ENCODE measurements at regions not wholly inside any gene's neighbourhood (a gene's known extent, or its start where the extent isn't known, plus 50 kb on each side); places are given as distances from the start of the nearest gene placed in this dataset.

DNA sequence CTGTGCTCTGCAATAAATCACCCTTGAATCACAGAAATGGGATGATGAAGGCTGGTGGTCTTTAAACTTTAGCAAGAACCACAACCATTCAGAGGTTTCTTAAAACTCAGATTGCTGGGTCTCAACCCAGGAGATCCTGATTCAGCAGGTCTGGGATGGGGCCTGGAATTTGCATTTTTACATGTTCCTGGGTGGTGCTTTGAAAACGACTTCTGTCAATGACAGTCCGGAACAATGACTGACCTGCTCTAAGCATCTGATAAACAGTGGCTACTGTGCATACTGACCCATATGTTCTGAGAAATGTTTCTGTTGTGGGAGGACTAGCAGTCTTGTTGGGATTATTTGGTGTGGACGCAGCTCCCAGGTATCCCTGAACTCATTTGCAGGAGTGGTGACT, 92.7 kb downstream of the GADD45G start:
- FAIRE-seq = no peak

DNA sequence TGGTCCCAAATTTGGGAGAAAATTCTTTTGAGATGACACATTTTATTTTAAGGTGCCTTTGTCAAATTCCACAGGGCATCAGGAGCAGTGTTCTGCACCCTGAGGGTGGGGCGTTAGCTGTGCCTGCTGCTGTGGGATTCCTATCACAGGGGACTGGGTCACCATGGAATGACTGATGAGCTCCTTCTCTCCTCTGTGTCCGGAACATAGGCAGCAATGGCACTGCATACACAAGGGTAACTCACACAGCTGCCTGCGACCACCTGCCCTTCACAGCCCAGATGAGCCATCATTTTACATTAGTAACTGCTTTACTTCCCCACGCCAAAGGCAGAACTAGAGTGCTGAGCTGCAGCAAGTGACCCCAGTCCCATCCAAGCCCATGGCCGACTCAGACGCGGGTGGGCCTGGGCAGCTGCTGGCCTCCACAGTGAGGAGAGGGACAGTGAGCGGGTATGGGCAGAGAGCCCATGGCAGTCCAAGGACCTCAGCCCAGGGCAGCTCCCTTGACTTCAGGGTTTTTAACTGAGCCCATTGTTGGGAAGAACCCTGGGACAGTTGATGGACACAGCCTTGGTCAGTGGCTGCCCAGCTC, 93.7 kb downstream of the GADD45G start:
- no peak for FAIRE-seq

DNA sequence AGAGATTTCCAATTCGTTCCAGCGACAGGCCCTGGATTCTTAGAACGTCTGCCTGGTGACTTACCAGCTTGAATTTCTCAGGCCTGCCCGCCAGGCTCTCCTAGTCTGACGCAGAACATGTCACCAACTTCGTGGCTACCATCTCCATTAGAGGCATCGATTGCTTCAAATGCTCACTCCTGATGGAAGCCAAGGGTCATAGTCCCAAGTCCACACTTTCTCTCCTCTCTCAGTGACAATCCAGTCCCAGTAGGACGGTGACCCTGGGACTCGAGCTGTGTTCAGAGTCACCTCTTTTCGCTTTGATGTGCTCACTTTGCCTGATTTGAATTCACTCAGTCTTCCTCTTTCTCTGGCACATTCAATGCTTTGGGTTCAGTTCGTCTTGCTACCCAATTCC, 94.8 kb downstream of the GADD45G start:
- FAIRE-seq = no peak

DNA sequence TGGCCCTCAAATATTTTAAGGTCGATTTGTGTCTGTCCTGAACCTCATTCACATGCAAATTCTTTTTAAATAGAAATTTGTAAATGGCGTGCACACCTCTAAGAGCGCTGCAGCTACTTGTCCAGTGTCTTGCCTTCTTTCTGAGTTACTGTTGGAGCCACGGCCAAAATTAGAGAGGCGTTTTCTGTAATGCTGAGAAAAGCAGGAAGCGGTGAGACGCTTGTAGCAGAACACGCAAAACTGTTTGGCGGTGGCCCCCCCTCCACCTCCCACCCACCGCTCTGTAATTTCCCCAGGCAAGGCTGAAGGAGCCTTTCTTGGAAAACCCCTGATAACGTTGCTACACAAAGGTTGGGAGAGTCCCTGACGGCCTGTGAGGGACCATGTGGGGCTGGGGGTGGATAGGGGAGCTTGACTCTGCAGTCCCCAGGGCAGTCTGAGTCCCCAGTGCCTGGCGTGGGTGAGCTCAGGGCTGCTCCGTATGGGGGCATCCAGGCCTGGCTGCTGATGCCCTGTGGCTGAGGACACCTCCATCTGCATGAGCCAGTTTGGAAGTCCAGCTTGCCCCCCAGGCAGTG, 96.5 kb downstream of the GADD45G start:
- no peak for FAIRE-seq

DNA sequence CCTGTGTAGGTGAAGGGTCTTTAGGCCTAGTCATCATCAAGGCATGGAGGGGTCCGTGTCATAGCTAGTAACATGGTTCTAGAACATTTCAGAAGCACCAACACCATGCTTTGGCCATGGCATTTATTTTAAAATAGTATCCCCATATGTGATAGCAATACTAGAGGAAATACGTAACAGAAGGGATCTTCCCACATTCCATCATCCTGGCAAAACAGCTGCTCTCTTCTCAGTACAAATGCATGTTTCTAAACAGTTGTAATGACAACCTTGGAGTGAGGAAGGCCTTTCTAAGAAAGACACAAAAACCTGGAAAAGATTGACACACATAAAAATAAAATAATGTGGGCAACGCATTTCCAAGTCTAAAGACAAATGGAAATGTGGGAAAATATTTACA, 97.6 kb downstream of the GADD45G start:
- FAIRE-seq = no peak

DNA sequence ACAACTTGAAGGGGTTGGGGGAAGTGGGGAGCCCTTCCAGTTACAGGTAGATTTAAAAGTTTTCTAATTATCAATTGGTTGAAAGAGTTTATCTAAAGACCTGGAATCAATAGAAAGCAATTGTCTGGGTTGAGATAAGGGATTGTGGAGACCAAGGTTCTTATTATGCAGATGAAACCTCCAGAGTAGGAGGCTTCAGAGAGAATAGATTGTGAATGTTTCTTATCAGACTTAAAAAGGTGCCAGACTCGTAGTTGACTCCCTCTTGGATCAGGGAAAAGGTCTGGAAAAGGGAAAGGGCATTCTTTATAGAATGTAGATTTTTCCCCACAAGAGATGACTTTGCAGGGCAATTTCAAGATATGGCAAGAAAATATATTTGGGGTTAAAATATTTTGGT, 100.8 kb downstream of the GADD45G start:
- FAIRE-seq = no peak

DNA sequence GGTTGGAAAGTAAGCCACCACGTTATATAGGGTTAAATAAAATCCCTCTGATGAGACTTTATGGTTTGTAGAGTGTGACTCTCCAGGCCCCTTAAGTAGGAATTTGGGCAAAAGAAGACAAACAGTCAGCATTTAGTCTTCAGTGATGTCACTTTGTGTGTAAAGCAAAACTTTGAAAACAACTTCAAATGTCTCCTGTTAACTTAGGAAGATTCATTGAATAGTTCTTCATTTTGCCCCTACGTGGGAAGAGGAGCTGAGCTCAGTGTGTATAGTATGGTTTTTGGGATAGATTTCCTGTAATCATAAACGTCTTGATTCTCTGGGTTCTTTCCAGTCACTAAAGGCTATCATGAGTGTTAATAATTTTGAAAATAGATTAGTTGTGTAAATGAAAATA, 101.3 kb downstream of the GADD45G start:
- FAIRE-seq = no peak

DNA sequence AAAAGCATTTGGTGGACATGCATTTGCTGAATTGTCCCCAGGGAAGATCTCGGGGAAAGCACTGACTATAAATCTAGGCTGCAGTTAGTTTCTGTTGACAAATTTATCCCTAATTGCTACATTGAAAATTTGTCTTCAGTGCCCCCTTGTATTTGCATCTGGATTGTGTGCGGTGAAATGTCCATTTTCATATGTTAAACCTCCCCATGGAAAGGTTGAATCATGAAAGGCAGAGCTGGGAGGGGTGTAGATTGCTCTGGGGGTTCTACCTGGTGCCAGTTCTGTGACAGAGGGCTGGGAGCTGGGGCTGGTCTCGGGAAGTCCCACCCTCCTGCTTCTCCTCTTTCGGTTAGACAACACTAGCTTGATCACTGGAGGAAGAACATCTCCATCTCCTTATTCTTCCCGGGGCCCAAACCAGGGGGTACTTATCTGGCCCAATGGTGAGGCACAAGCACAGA, 101.9 kb downstream of the GADD45G start:
- no peak for FAIRE-seq

DNA sequence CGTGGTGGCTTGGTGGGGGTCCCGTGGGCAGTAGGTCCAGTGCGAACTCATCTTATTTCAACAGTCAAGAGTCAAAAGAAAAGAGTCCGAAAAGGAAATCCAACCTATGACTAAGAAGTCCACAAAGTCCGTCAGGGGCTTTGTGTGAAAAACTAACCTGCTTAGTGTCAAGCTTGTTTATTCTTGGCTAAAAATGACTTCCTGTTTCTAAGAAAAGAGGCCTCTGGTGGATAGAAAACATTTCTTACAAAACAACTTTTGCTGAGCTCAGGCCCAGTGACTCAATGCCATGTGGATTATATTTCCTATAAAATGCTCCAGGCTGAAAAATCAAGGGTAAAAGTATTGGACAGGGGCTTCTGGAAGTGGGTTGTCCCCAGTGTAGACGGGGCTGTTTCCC, 105.9 kb downstream of the GADD45G start:
- peak; percentile 64 for FAIRE-seq

DNA sequence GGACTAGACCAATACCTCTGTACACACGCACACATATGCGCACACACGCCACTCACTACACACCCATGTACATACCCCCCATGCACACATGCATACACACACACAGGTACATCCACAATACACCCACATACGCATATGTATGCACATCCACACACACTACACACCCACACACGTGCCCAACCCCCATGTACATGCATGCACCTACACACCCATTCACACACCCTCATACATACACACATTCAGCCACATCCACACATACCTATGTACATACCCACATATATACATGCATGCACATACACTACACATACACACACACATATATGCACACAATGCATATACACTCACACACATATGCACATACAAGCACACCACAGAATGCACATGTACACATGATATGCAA, 107.1 kb downstream of the GADD45G start:
- no peak for FAIRE-seq

DNA sequence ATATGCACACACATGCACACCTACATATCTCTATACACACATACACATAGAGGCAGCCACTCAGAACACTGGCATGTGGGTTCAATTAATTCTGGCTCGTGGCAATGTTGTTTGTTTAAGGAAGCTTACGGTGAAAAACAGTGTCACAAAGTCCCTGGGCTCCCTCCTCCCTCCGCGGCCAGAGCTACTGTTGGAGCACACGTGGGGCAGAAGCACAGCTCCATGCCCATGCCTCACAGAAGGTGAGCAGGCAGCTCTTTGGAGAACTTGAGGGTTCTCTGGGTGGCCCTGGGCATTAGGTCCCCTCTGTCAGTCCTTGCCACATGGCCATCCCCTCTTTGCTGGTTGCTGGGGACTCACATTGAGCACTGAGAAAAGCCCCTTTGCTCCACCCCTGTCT, 107.5 kb downstream of the GADD45G start:
- FAIRE-seq = no peak

DNA sequence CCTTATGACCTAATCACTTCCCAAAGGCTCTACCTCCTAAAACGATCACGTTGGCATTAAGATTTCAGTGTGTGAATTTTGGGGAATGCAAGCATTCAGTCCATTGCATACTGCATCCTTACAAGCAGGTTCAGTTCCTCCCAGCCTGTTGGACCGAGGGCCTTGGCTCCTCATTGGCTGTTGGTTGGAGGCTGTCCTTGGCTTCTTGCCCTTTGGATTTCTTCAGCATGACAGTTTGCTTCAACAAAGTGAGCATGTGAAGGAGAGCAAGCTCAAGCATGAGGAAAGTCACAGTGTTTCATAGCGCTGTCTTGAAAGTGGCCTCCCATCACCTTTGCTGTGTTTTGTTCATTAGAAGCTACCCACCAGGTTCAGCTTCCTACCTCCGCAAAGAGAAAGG, 109.5 kb downstream of the GADD45G start:
- FAIRE-seq = no peak

DNA sequence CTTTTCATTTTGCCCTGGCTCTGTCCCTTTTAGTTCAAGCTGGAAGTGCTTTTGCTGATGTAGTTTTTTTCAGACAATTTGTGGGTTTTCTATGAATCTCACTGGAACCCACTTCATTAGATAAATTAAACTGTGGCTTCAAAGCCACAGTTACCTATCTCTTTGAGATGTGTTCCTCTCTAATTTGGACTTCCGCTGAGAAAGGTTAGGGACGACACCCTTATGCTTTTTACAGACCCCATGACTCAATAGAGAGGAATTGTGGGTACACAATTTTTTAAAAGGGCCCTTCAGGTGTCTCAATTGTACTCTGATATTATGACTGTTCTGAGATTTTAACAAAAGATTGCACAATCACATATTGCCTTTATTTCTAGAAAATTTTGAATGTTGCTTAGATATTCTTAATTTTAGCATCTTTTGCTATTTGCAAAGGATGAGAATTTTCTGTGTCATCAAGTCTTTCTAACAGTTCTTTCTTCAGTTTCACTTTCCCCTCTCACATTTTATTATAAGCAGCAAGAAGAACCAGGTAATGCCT, 110.6 kb downstream of the GADD45G start:
- no peak for FAIRE-seq

DNA sequence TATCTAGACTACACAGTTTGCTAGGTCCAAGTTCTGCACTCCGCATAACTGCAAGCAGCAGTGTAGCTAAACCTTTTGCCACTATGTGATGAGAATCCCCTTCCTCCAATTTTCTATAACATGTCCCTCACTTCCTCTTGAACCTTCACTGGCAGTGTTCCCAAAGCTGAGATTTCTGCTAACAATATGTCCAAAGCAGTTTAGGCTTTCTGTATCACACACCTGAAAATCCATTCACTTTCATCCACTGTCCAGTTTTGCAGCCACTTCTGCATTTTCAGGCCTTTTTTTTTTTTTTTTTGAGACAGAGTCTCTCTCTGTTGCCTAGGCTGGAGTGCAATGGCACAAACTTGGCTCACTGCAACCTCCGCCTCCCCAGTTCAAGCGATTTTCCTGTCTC, 111.1 kb downstream of the GADD45G start:
- no peak for FAIRE-seq

DNA sequence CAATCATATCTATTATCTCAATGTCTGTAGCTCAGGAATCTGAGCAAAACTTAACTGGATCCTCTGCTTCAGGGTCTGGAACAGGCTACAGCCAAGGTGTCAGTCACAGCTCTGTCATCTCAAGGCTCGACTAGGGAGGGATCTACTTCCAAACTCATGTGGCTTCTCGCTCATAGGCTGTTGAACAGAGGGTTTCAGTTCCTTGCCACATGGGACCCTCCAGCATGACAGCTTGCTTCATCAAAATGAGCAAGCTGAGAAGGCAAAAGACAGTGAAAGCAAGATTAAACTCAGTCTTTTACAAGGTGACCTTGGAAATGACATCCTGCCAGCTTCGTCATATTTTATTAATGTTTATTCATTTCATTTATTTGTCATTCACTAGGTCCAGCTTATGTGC, 111.7 kb downstream of the GADD45G start:
- FAIRE-seq = no peak

DNA sequence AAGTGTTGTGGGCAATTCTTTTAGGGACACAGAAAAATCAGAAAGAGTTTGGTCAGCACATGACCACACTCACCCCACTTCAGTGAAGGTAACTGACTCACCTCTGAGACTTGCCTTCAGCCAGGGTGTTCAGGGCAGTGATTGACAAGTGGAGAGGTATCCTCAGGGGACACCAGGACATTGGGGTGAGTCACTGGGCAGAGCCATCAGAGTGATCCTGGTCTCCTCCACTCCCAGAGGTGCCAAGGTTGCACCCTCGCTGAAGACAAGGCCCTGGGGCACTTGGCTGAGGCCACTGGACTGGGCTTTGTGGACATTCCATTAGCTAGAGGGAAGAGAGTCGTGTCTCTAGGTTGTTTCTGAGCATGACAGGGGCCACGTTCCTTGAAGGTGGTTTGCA, 113.4 kb downstream of the GADD45G start:
- FAIRE-seq = no peak

DNA sequence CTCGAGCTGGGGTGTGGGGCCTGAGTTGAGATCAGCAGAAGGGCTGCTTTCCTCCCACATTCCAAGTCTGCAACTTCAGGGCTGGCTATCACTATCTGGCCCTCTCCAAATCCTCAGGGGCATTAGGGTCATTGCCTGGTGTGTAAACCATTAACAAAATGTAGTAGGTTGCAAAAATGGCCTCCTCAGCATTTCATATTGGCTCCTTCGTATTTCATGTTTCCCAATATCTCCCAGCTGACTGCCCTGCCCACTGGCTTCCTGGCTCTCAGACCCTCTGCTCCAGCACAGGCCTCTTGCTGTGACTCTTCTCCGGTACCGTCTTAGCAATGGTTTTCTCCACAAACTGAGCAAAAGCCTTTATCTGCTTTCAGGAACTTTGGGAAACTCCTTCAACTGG, 113.8 kb downstream of the GADD45G start:
- FAIRE-seq = no peak

DNA sequence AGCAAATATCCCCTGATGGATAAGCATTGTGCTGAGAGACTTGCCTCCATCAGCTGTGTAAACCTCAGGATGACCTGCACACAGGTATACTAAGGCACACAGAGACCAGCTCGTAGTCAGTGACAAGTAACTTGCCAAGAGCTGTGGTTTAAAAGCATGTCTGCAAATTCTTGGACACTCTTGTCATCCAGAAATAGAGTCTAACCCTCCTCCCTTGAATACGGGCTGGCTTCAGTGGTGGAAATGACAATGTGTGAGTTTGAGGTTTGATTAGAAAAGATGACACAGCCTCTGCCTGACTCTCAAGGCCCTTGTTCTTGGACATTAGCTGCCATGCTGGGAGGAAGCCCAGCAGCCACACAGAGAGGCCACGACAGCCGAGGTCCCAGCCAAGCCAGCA, 114.4 kb downstream of the GADD45G start:
- FAIRE-seq = no peak

DNA sequence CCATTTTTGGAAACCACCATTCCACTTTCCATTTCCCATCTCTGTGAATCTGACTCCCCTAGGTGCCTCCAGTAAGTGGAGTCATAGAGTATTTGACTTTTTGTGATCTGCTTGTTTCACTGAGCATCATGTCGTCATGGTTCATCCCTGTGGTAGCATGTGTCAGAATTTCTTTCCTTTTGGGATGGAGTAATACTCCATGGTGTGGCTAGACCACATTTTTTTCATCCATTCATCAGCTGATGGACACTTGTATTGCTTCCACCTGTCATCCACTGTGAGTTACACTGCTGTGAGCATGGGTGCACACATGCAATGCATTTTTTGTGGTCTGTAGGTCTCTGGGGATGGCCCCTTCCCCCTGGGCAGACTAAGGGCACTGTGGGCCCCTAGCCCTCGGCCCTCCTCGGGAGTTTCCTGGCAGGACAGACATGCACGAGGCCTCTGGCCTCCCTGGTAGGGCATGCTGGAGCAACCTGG, 115.9 kb downstream of the GADD45G start:
- no peak for FAIRE-seq

DNA sequence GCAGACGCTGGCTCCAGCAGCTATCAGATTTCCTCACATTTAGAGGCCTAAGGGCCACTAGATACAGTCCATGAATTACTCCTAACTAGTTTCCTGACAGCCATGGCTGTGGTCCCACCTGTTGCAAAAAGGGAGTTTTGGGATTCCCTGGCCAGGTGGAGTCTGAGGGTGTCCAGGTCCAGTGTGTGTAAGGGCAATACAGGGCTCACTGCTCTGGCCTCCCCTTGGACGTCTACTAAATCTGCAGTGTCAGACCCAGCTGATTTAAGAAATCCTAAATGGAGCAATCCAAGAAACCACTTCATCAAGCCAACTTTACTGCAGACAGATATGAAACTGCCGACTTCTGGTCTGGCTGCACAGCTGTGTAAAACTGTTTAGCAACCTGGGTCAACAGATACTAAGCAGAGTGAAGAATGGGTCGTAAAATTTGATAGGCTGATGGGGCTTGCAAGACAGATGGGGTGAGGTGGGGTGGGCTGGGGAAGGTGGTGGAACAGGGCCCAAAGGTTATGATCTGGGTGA, 116.4 kb downstream of the GADD45G start:
- no peak for FAIRE-seq

DNA sequence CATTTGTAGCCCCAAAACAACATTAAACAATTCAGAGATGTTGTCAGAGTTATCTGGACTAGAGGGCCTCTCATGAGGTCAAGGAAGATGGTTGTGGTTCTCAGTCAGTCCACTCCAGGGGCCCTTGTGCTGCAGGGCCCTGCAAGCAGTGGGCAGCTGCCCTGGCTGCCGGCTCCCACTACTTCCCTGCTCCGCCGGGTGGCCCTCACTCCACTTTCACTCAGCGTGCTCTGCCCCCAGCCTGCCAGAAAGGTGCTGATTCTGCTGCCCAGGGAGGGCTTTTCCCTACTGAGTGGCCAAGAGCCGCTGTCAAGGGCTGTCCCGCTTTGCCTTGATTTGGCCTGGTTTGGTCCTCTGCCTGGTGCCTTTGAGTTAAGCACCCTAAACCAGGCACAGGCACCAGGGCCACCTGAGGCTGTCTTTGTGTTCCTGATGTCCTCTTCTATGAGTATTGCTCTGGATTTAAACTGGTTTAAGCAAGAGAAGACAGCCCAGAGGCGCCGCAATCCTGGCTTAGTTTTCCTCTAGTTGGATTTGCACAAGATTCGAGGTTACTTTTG, 117.2 kb downstream of the GADD45G start:
- FAIRE-seq = no peak

DNA sequence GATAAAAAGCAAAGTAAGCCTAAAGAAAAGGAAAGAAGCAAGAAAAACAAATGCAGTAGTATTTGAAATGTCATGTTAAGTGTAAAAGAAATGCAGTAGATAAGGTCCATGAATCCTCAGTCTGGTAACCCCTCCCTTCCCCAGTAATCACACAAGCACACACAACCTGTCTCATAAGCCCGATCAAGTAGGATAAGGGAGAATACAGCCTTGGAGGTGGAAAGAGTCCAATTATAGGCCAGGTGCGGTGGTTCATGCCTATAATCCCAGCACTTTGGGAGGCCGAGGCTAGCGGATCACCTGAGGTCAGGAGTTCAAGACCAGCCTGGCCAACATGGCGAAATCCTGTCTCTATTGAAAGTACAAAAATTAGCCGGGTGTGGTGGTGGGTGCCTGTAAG, 117.9 kb downstream of the GADD45G start:
- no peak for FAIRE-seq

DNA sequence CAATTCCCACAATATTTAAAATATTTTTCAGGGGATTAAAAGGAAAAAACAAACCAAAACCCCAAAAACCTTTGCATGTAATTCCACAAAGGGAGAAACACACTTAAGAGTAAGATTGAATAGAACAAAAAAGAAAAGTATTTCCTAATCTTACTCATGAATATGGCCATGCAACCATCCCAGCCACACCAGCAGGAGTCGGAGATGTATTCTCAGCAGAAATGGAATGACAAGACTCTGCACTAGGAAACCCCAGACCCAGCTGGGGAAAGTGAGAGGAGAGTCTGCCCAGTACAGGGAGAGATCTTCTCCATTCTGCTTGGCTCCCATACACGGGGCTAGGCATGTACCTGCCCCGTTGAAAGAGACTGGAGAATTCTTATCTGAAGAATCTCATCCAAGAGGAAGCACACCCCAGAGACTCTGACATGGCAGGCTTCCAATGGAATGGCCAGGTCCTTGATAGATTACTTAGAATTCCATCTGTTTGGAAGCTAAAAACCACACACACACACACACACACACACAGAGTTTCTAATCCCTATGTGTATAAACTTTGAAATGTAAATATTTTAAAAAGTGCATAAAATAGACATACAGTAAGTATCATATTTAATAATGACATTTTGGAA, 118.8 kb downstream of the GADD45G start:
- no peak for FAIRE-seq

DNA sequence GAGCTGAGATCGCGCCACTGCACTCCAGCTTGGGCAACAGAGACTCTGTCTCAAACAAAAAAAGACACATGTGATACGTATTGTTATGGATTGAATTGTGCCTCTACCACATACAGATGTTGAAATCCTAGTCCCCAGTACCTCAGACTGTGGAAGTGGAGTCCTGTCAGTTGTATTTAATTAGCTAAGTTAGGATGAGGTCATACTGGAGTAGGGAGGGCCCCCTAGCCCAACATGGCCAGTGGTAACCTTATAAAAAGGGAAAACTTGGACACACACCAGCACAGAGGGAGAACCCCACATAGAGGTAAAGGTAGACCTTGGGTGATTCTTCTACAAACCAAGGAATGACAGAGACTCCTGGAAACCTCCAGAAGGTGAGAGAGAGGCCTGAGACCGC, 119.8 kb downstream of the GADD45G start:
- no peak for FAIRE-seq
